SK-MEL-5 (cell line): ENCODE measurements at regions not wholly inside any gene's neighbourhood (a gene's known extent, or its start where the extent isn't known, plus 50 kb on each side); places are given as distances from the start of the nearest gene placed in this dataset.

ENCODE experiments used
- DNase-seq: peaks from one replicate; pipeline ENCODE4 v3.0.0-alpha.2; 2016; ENCODE audit warnings: low read depth, low spot score
- in situ Hi-C: cut with HindIII; loops from 2 replicates; pipeline ENCODE4 v1.10.0; 2016; ENCODE audit warnings: low sequenced_read_pairs, high pct_unique_total_duplicates, low pct_unique_long_range_greater_than_20kb

- in situ Hi-C loops: no loop called here
- no peak for DNase-seq
Measured at GRCh38 chr1:2907051-2907450, 105.6 kb upstream of the TTC34 start.

- in situ Hi-C loops: no loop called here
- DNase-seq: no peak
Measured at GRCh38 chr1:2908081-2908480, 106.6 kb upstream of the TTC34 start.

DNA sequence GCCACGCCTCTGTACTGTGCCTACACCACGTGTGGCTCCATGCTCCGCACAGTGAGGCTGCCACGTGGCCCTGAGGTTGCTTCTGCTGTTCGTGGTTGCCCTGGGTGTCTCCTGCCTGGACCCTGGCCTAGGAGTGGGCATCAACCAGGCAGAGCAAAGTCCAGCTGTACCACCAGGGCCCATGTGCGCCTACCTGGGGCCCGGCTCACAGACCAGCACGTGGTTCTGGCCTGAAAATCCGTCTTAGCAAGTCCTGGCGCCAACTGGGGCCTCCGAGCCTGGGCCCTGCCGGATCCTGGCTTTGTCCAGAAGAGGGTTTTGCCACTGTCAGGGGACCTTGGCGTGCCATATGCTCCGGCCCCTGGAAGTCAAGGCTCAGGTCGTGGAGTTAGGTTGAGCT lies 107.1 kb upstream of the TTC34 start:
- in situ Hi-C loops: no loop called here
- DNase-seq: no peak

GRCh38 chr1:2909797-2910196 lies 108.3 kb upstream of the TTC34 start:
- in situ Hi-C loops: no loop called here

DNA sequence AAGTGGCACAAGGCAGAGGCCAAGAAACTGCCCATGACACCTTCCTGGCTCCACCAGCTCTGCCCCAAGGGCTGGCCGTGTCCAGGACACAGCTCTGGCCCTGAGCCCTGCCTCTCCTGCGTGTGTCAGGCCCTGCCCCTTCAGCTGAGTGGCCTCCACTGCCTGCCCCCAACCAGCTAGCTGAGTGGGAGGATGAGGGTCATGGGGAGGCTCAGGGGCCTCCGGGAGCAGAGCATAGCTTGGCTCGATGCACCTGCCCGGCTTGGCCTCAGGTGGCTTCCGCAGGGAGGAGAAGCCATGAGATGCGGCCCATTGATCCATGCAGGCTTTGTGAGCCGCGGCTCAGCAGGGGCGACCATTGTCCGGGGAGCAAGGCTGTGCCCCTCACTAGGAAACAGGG lies 108.7 kb upstream of the TTC34 start:
- in situ Hi-C loops: no loop called here
- no peak for DNase-seq

More at GRCh38 chr1:2909797-2910196, 108.3 kb upstream of the TTC34 start:
- no peak for DNase-seq

DNA sequence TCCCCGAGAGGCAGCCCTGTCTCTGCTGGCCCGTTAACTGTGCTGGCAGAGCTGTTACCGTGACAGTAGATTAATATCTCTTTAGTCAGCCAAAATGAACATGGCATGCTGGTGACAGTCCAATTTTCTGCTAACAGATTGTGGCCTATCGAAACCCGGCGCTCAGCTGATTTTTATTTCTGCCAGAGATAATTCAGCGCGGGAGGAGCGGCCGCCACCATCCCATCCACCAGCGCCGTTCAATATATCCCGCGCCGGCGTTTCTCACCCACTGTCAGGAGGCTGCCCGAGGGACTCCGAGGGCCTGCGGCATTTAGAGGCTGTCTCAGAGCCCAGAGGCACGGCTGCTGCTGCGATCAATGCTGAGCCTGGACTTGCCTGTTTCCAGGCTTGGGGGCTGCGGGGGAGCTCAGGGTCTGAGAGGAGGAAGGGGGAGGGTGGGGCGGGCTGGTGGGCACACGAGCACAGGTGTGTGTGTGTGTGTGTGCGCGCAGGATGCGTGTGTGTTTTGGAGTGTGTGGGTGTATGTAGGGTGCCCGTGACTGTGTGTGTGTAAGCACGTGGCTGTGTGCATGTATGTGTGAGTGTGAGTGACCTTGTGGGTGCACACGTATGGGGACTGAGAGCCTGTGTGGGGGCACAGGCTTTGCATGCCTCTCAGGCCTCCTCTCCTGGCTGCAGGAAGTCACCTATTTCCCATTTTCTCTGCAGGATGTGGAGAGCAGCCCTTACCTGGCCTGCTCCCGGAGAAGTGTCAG lies 109.7 kb upstream of the ACTRT2 start:
- in situ Hi-C loops: no loop called here
- DNase-seq: no peak

GRCh38 chr1:2912424-2913061 lies 108.7 kb upstream of the ACTRT2 start:
- no peak for DNase-seq
- in situ Hi-C loops: no loop called here

GRCh38 chr1:2913091-2913490 lies 108.2 kb upstream of the ACTRT2 start:
- in situ Hi-C loops: no loop called here
- no peak for DNase-seq

DNA sequence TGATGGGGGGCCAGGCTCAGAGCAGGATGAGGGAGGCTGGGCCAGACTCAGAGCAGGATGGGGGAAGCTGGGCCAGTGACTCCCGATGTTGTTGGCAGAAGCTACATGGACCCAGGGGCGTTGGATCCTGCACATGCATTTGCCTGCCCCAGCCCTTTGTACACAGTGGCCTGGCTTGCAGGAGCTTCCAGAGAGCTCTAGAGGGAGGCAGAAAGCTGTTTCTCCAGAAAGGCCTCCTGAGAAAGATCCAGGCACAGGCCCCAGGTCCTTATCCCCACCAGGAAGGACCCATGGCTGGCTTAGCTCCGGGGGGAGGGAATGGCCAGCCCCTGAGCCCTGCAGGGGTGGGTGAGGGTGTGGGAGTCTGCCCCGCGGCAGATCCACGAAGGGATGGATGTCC lies 106.6 kb upstream of the ACTRT2 start:
- no peak for DNase-seq
- in situ Hi-C loops: no loop called here

GRCh38 chr1:2916153-2916552 lies 105.1 kb upstream of the ACTRT2 start:
- DNase-seq: no peak
- in situ Hi-C loops: no loop called here

GRCh38 chr1:2916706-2917105 lies 104.6 kb upstream of the ACTRT2 start:
- in situ Hi-C loops: no loop called here
- DNase-seq: no peak

- DNase-seq: no peak
- in situ Hi-C loops: no loop called here
Measured at GRCh38 chr1:2917284-2917683, 104.0 kb upstream of the ACTRT2 start.

GRCh38 chr1:2918441-2918840 lies 102.8 kb upstream of the ACTRT2 start:
- in situ Hi-C loops: no loop called here
- DNase-seq: no peak

- in situ Hi-C loops: no loop called here
- no peak for DNase-seq
Measured at GRCh38 chr1:2919841-2920240, 101.4 kb upstream of the ACTRT2 start.

DNA sequence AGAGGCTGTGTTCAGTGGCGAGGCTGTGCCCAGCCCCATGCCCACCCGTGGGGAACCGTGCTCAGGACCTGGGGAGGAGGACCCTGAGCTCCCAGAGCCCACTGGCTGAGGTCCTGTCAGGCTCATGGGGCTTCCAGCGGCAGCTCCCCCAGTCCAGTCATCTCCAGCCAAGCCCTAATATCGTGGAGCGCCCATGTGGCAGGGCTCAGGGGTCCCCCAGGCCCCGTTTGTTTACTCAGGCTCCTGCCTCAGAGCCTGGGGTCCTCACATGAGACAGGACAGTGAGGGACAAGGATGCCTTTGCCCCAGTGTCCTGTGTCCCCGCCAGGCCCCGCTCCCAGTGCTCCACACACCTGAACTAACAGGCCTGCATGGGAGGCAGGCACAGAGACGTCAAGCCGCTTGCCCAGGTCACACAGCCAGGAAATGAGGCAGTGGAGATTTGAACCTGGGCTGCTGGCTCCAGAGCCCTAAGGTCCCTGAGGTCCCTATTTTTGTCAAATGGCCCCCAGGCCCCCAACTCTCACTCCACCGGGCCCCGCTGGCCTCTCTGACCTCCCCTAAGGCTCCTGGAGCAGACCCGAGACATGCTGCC lies 100.7 kb upstream of the ACTRT2 start:
- DNase-seq: no peak
- in situ Hi-C loops: no loop called here

DNA sequence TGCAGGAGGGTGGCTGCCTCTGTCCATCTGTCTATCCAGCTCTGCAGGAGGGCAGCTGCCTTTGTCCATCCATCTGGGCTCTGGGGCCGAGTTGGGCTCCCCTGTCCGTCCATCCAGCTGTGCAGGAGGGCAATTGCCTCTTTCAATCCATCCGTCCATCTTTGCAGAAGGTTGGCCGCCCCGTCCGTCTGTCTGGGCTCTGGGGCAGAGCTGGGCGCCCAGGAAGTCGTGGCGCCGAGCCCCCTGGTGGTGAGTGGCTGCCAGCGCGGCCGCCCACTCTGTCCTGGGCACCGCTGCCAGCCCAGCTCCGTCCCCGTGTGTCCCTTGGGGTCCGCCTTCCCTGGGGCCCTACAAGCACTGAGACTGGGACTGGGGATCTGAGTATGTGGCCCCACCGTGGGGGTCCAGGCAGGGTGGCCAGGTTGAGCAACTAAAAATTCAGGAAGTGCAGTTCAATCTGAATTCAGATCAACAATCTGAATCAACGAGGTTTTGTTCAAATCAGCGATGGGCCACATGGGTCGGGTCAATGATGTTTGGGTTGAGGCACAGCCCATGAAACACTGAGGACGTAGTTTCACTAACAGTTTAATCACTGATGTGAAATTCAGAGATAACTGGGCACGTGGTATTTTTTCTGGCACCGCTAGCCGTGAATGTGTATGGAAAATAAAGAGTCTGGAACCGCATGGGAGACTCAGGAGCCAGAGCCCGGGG lies 99.1 kb upstream of the ACTRT2 start:
- DNase-seq: peak; percentile 32

GRCh38 chr1:2923351-2923750 lies 97.9 kb upstream of the ACTRT2 start:
- in situ Hi-C loops: no loop called here

More for the DNA sequence above, 99.1 kb upstream of the ACTRT2 start:
- in situ Hi-C loops: no loop called here

DNA sequence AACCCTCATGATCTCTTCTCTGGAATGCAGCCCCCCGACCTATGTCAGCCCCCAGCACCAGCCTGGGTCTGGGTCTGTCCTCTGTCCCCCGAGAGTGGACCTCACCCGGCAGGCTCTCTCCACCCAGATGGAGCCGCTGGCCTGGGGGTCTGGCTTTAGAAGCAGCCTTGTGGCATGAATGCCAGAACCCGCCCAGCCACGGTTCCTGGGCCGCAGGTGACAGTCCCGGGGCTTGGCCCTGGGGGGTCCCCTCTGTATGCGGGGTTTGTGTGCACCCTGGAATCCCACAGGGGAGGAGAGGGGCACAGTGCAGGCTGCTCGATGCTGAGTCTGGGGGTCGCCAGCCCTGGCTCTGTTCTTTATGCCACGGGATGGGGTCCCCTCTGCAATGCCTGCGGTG lies 96.0 kb upstream of the ACTRT2 start:
- in situ Hi-C loops: no loop called here
- DNase-seq: no peak

More at GRCh38 chr1:2923351-2923750, 97.9 kb upstream of the ACTRT2 start:
- no peak for DNase-seq
